K562 (cell line): ENCODE measurements at regions not wholly inside any gene's neighbourhood (a gene's known extent, or its start where the extent isn't known, plus 50 kb on each side); places are given as distances from the start of the nearest gene placed in this dataset.

Experiments
- KLF10 ChIP-seq: fragments of 250-450 bp; sonication (Bioruptor Pico); IDR thresholded peaks from 2 replicates; pipeline ENCODE4 v1.6.1; 2021; ENCODE audit warnings: matching md5 sums
- POLR2A ChIP-seq: fragments of 450-650 bp; conservative IDR thresholded peaks from 2 replicates; pipeline ENCODE4 v1.6.1; 2016
- TF ChIP-seq, protein P1 (sequence below), 3 experiments: IDR thresholded peaks in 2 of 3; conservative IDR thresholded peaks in 1 of 3; 2 replicates each; pipeline ENCODE4 v1.5.1; 2011 to 2012; ENCODE audit warnings: low read length in 3 of 3, mild to moderate bottlenecking in 3 of 3, control low read depth in 2 of 3, improper control_type of control experiment in 1 of 3, inconsistent platforms in 1 of 3, low read depth in 1 of 3, mixed read lengths in 1 of 3, moderate library complexity in 1 of 3; ENCODE audit not compliant: insufficient read depth in 2 of 3
- TF ChIP-seq, protein P2 (sequence below): sonication (generic); formaldehyde crosslinking; IDR thresholded peaks from 2 replicates; pipeline ENCODE4 v1.8.0; 2022; ENCODE audit warnings: mild to moderate bottlenecking, missing genetic modification reagents, borderline replicate concordance

- TF ChIP-seq, protein P1, sequence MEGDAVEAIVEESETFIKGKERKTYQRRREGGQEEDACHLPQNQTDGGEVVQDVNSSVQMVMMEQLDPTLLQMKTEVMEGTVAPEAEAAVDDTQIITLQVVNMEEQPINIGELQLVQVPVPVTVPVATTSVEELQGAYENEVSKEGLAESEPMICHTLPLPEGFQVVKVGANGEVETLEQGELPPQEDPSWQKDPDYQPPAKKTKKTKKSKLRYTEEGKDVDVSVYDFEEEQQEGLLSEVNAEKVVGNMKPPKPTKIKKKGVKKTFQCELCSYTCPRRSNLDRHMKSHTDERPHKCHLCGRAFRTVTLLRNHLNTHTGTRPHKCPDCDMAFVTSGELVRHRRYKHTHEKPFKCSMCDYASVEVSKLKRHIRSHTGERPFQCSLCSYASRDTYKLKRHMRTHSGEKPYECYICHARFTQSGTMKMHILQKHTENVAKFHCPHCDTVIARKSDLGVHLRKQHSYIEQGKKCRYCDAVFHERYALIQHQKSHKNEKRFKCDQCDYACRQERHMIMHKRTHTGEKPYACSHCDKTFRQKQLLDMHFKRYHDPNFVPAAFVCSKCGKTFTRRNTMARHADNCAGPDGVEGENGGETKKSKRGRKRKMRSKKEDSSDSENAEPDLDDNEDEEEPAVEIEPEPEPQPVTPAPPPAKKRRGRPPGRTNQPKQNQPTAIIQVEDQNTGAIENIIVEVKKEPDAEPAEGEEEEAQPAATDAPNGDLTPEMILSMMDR (IDR thresholded peaks at IDR 0.05 in 2 of 3, conservative IDR thresholded peaks at IDR 0.05 in 1 of 3; ENCODE audit: insufficient read depth in 2 of 3, low read depth in 1 of 3, low read length in 3 of 3), result no peak
- TF ChIP-seq POLR2A (no peak), KLF10 (CRISPR knock-in tag) (no peak)
- TF ChIP-seq, protein P2, sequence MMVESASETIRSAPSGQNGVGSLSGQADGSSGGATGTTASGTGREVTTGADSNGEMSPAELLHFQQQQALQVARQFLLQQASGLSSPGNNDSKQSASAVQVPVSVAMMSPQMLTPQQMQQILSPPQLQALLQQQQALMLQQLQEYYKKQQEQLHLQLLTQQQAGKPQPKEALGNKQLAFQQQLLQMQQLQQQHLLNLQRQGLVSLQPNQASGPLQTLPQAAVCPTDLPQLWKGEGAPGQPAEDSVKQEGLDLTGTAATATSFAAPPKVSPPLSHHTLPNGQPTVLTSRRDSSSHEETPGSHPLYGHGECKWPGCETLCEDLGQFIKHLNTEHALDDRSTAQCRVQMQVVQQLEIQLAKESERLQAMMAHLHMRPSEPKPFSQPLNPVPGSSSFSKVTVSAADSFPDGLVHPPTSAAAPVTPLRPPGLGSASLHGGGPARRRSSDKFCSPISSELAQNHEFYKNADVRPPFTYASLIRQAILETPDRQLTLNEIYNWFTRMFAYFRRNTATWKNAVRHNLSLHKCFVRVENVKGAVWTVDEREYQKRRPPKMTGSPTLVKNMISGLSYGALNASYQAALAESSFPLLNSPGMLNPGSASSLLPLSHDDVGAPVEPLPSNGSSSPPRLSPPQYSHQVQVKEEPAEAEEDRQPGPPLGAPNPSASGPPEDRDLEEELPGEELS, result no peak
Measured at GRCh38 chr14:100673807-100674154, 52.9 kb upstream of the DLK1 start.
